Endothelial cell of umbilical vein (primary cell): ENCODE measurements at regions not wholly inside any gene's neighbourhood (a gene's known extent, or its start where the extent isn't known, plus 50 kb on each side); places are given as distances from the start of the nearest gene placed in this dataset.
"Not testable (repeated sequence)": the region's sequence is repeated elsewhere in the genome, so short reads cannot be mapped to it uniquely, and the experiment has no call there.

ENCODE experiments used
- BruUV-seq: library from RNA; stranded (reverse); fragments of 400-500 nt; replicated peaks from 2 replicates; lab custom pipeline; 2021; lab: Mats Ljungman, UMichigan
- CTCF ChIA-PET: fragments of 300-600, 350-600 bp; sonication (Branson Sonifier 250); formaldehyde crosslinking; loops from one replicate; lab custom pipeline; 2021; ENCODE audit warnings: antibody characterized with exemption, inconsistent platforms; lab: Charles Lee
- POLR2A ChIA-PET: fragments of 300-600, 350-600 bp; sonication (Branson Sonifier 250); formaldehyde crosslinking; loops from one replicate; lab custom pipeline; 2021; ENCODE audit warnings: antibody characterized with exemption, inconsistent platforms; lab: Charles Lee
- DNase-seq: peaks from one replicate; pipeline ENCODE4 v3.0.0-alpha.2; 2011; ENCODE audit warnings: low read depth, low spot score
- FAIRE-seq: peaks from 2 replicates; lab custom pipeline; 2011; peaks lifted over from hg19 to GRCh38; lab: Jason Lieb, UNC
- H2AFZ ChIP-seq: 2 replicates; pipeline ENCODE4 v1.6.0; 2012; ENCODE audit warnings: low read depth, low read length, control low read depth, inconsistent platforms
- H3K27ac ChIP-seq: 2 replicates; pipeline ENCODE4 v1.5.1; 2011; ENCODE audit warnings: low read depth, mild to moderate bottlenecking, control low read depth, low read length, moderate library complexity; ENCODE audit not compliant: insufficient read depth
- H3K27me3 ChIP-seq, 2 experiments: 2 replicates each; pipeline versions ENCODE4 v1.6.0 to v1.6.1; 2011; ENCODE audit warnings: low read length in 2 of 2, mixed read lengths in 1 of 2; ENCODE audit not compliant: control insufficient read depth in 2 of 2, insufficient read depth in 2 of 2
- H3K36me3 ChIP-seq, 2 experiments: 2 replicates in 1 of 2; 3 replicates in 1 of 2; pipeline ENCODE4 v1.5.1; 2011; ENCODE audit warnings: low read length in 2 of 2, mild to moderate bottlenecking in 1 of 2, moderate library complexity in 1 of 2; ENCODE audit not compliant: control insufficient read depth in 2 of 2, insufficient read depth in 2 of 2; ENCODE audit errors: extremely low read depth in 1 of 2
- H3K4me1 ChIP-seq: 3 replicates; pipeline ENCODE4 v1.5.1; 2011; ENCODE audit warnings: mild to moderate bottlenecking, low read length; ENCODE audit not compliant: control insufficient read depth, insufficient read depth; ENCODE audit errors: extremely low read depth
- H3K4me2 ChIP-seq: 2 replicates; pipeline ENCODE4 v1.6.1; 2011; ENCODE audit warnings: low read length, control low read depth, mixed read lengths; ENCODE audit not compliant: insufficient read depth
- H3K4me3 ChIP-seq, 3 experiments: fragments of 200-600 bp in 1 of 3; sonication (generic), shearing (Covaris generic) in 1 of 3; replicated peaks in 1 of 3; 2 replicates each; pipeline ENCODE4 v1.5.1; 2011 to 2016; ENCODE audit warnings: control low read depth in 3 of 3, low read length in 3 of 3, mild to moderate bottlenecking in 2 of 3, inconsistent platforms in 1 of 3, low read depth in 1 of 3, moderate library complexity in 1 of 3; ENCODE audit not compliant: insufficient read depth in 1 of 3
- H3K79me2 ChIP-seq: 2 replicates; pipeline ENCODE4 v1.6.0; 2012; ENCODE audit warnings: low read length, inconsistent platforms; ENCODE audit not compliant: control insufficient read depth, insufficient read depth
- H3K9ac ChIP-seq: replicated peaks from 2 replicates; pipeline ENCODE3; 2011; ENCODE audit warnings: low read length, control low read depth; ENCODE audit not compliant: insufficient read depth; ENCODE audit errors: extremely low read depth
- H3K9me1 ChIP-seq: replicated peaks from 3 replicates; pipeline ENCODE4 v1.6.0; 2011; ENCODE audit warnings: mild to moderate bottlenecking, low read length; ENCODE audit not compliant: control insufficient read depth, insufficient read depth; ENCODE audit errors: extremely low read depth
- H3K9me3 ChIP-seq: replicated peaks from 2 replicates; pipeline ENCODE4 v1.5.1; 2012; ENCODE audit warnings: low read length, inconsistent platforms; ENCODE audit not compliant: control insufficient read depth, insufficient read depth
- H4K20me1 ChIP-seq: replicated peaks from 2 replicates; pipeline ENCODE3; 2011; ENCODE audit warnings: mild to moderate bottlenecking, low read length; ENCODE audit not compliant: control insufficient read depth, insufficient read depth; ENCODE audit errors: extremely low read depth
- EZH2 ChIP-seq: IDR thresholded peaks from 2 replicates; pipeline ENCODE4 v1.6.1; 2012; ENCODE audit warnings: borderline replicate concordance, low read depth, mild to moderate bottlenecking, moderate library complexity, low read length, inconsistent platforms; ENCODE audit not compliant: severe bottlenecking
- FOS ChIP-seq: IDR thresholded peaks from 2 replicates; pipeline ENCODE4 v1.6.1; 2011; ENCODE audit warnings: mild to moderate bottlenecking, low read length, moderate library complexity, borderline replicate concordance; ENCODE audit not compliant: insufficient read depth
- MAX ChIP-seq: IDR thresholded peaks from 2 replicates; pipeline ENCODE4 v1.6.1; 2011; ENCODE audit not compliant: insufficient read depth, insufficient read length
- MYC ChIP-seq: IDR thresholded peaks from one replicate; pipeline ENCODE4 v1.6.1; 2011; ENCODE audit warnings: mild to moderate bottlenecking, low read depth, low read length
- POLR2A ChIP-seq: IDR thresholded peaks from 2 replicates; pipeline ENCODE4 v1.6.1; 2012; ENCODE audit warnings: low read depth, mild to moderate bottlenecking, control low read depth, low read length
- POLR2AphosphoS5 ChIP-seq: IDR thresholded peaks from 2 replicates; pipeline ENCODE4 v1.6.1; 2012; ENCODE audit warnings: low read depth, mild to moderate bottlenecking, control low read depth, low read length, moderate library complexity; ENCODE audit not compliant: insufficient read depth
- dilution Hi-C: fragments of 300-500 bp; cut with MboI; formaldehyde crosslinking; loops from one replicate; pipeline ENCODE4 v1.15.0; 2019; ENCODE audit warnings: low sequenced_read_pairs; ENCODE audit not compliant: extremely low pct_ligation_motif_present
- intact Hi-C: fragments of 100-400 bp; cut with micrococcal nuclease; formaldehyde crosslinking; loops from one replicate; pipeline ENCODE4 v1.10.0; 2022

- H3K4me3 ChIP-seq, result no peak overlapping the region
- no peak overlapping the region for H3K4me2 ChIP-seq
- H3K9me3 ChIP-seq, result no peaks in the 10 kb centered on the region
- TF ChIP-seq POLR2AphosphoS5 (no peak), MYC (no peak), EZH2 (no peak), MAX (no peak), POLR2A (no peak), FOS (no peak)
- no peak overlapping the region for H3K27ac ChIP-seq
- DNase-seq, result no peak
- dilution Hi-C loops, result no loop called here
- no peaks in the 10 kb centered on the region for H4K20me1 ChIP-seq
- FAIRE-seq, result no peak
- BruUV-seq, result no TSS peak
- no peak overlapping the region for H2AFZ ChIP-seq
- ChIA-PET CTCF (no interaction called here), POLR2A (no interaction called here)
- H3K4me1 ChIP-seq, result no peaks in the 10 kb centered on the region
- no peaks in the 10 kb centered on the region for H3K36me3 ChIP-seq
- H3K9ac ChIP-seq, result no peak overlapping the region
- no peaks in the 10 kb centered on the region for H3K9me1 ChIP-seq
- intact Hi-C loops, result no loop called here
- peaks cover 0 to 2% of the 10 kb centered on the region in 2 experiments for H3K27me3 ChIP-seq
- H3K79me2 ChIP-seq, result no peaks in the 10 kb centered on the region
Observed at GRCh38 chr6:27043244-27043643, 204.3 kb upstream of the PRSS16 start.

GRCh38 chr6:27045131-27045530 is 202.4 kb upstream of the PRSS16 start:
- FAIRE-seq, POLR2A ChIA-PET, H3K4me1 ChIP-seq, intact Hi-C loops, CTCF ChIA-PET, H3K4me3 ChIP-seq, H3K27ac ChIP-seq, H3K36me3 ChIP-seq, H3K9ac ChIP-seq, H2AFZ ChIP-seq, H3K9me3 ChIP-seq, BruUV-seq, DNase-seq, H3K4me2 ChIP-seq, H4K20me1 ChIP-seq, dilution Hi-C loops, H3K79me2 ChIP-seq, H3K27me3 ChIP-seq, H3K9me1 ChIP-seq: not testable (repeated sequence)

GRCh38 chr6:27047725-27048124 is 199.8 kb upstream of the PRSS16 start:
- FAIRE-seq, H3K79me2 ChIP-seq, POLR2A ChIA-PET, H3K4me1 ChIP-seq, H3K4me3 ChIP-seq, intact Hi-C loops, H3K4me2 ChIP-seq, H3K27me3 ChIP-seq, CTCF ChIA-PET, H3K9ac ChIP-seq, BruUV-seq, H3K9me3 ChIP-seq, H2AFZ ChIP-seq, dilution Hi-C loops, DNase-seq, H4K20me1 ChIP-seq, H3K27ac ChIP-seq, H3K9me1 ChIP-seq, H3K36me3 ChIP-seq: not testable (repeated sequence)
